A673 (cell line): ENCODE measurements at regions not wholly inside any gene's neighbourhood (a gene's known extent, or its start where the extent isn't known, plus 50 kb on each side); places are given as distances from the start of the nearest gene placed in this dataset.

Experiments
- BruUV-seq: library from RNA; stranded (reverse); fragments of 400-500 nt; replicated peaks from 2 replicates; lab custom pipeline; 2021; lab: Mats Ljungman, UMichigan
- CTCF ChIA-PET: fragments of 300-600 bp; sonication (Branson Sonifier 250); formaldehyde crosslinking; loops from one replicate; lab custom pipeline; 2022; ENCODE audit warnings: antibody characterized with exemption; lab: Charles Lee
- POLR2A ChIA-PET: fragments of 300-600 bp; sonication (Branson Sonifier 250); formaldehyde crosslinking; loops from one replicate; lab custom pipeline; 2022; ENCODE audit warnings: antibody characterized with exemption; ENCODE audit not compliant: low non-redundant PET; lab: Charles Lee
- DNase-seq: peaks from one replicate; pipeline ENCODE4 v3.0.0-alpha.2; 2015; ENCODE audit warnings: low spot score
- H3K27ac ChIP-seq: fragments of 200-600 bp; sonication (generic); 2 replicates; pipeline ENCODE4 v1.5.1; 2016; ENCODE audit warnings: mixed run types, low read depth, mild to moderate bottlenecking, mixed read lengths, antibody characterized with exemption, low read length; ENCODE audit not compliant: poor library complexity, severe bottlenecking
- H3K27me3 ChIP-seq: fragments of 200-600 bp; sonication (generic); replicated peaks from 2 replicates; pipeline ENCODE4 v1.6.1; 2017; ENCODE audit warnings: mixed run types, low read depth, mild to moderate bottlenecking, mixed read lengths, antibody characterized with exemption, low read length; ENCODE audit not compliant: insufficient read depth, poor library complexity
- H3K36me3 ChIP-seq: fragments of 200-600 bp; sonication (generic); 2 replicates; pipeline ENCODE4 v1.6.1; 2016; ENCODE audit warnings: mixed run types, mild to moderate bottlenecking, mixed read lengths, antibody characterized with exemption, low read length; ENCODE audit not compliant: insufficient read depth, poor library complexity, severe bottlenecking
- H3K4me1 ChIP-seq: fragments of 200-600 bp; sonication (generic); 2 replicates; pipeline ENCODE4 v1.6.1; 2017; ENCODE audit warnings: mixed run types, mild to moderate bottlenecking, mixed read lengths, antibody characterized with exemption, low read length; ENCODE audit not compliant: insufficient read depth, poor library complexity, severe bottlenecking
- H3K4me3 ChIP-seq: fragments of 200-600 bp; sonication (generic); 2 replicates; pipeline ENCODE4 v1.5.1; 2016; ENCODE audit warnings: low read depth, mixed run types, mild to moderate bottlenecking, mixed read lengths, low read length; ENCODE audit not compliant: poor library complexity, severe bottlenecking
- H3K9me3 ChIP-seq: fragments of 200-600 bp; sonication (generic); 2 replicates; pipeline ENCODE4 v1.6.1; 2016; ENCODE audit warnings: mixed run types, low read depth, mild to moderate bottlenecking, mixed read lengths, antibody characterized with exemption, low read length; ENCODE audit not compliant: poor library complexity, severe bottlenecking
- CTCF ChIP-seq: fragments of 300-800, 200-600 bp; sonication (generic); conservative IDR thresholded peaks from 2 replicates; pipeline ENCODE4 v1.5.1; 2017; ENCODE audit warnings: low read depth, mild to moderate bottlenecking, antibody characterized with exemption, low read length, moderate library complexity, mixed read lengths
- EZH2 ChIP-seq: fragments of 200-600 bp; sonication (generic); IDR thresholded peaks from 2 replicates; pipeline ENCODE4 v1.6.1; 2017; ENCODE audit warnings: borderline replicate concordance, low read depth, mild to moderate bottlenecking, mixed read lengths, antibody characterized with exemption, low read length; ENCODE audit not compliant: poor library complexity, severe bottlenecking
- intact Hi-C: fragments of 100-400 bp; cut with micrococcal nuclease; formaldehyde crosslinking; loops from one replicate; pipeline ENCODE4 v1.10.0; 2022; ENCODE audit not compliant: unreplicated experiment

- Histone ChIP-seq H3K9me3 (no peaks in the 10 kb centered on the region), H3K27me3 (no peaks in the 10 kb centered on the region), H3K36me3 (no peaks in the 10 kb centered on the region), H3K27ac (no peak overlapping the region), H3K4me3 (no peak overlapping the region), H3K4me1 (no peaks in the 10 kb centered on the region)
- POLR2A ChIA-PET: no interaction called here
- intact Hi-C loops: no loop called here
- DNase-seq: no peak
- BruUV-seq: no TSS peak
- CTCF ChIA-PET: no interaction called here
- TF ChIP-seq EZH2: no peak
- no peak for TF ChIP-seq CTCF
Observed at GRCh38 chr6:148074291-148074690, 268.3 kb upstream of the SASH1 start.

- Histone ChIP-seq H3K9me3 (no peaks in the 10 kb centered on the region), H3K27ac (no peak overlapping the region), H3K4me3 (no peak overlapping the region), H3K4me1 (no peaks in the 10 kb centered on the region), H3K27me3 (no peaks in the 10 kb centered on the region), H3K36me3 (no peaks in the 10 kb centered on the region)
- intact Hi-C loops: no loop called here
- POLR2A ChIA-PET: no interaction called here
- BruUV-seq: no TSS peak
- CTCF ChIA-PET: no interaction called here
- TF ChIP-seq EZH2 (no peak), CTCF (no peak)
- no peak for DNase-seq
Observed at GRCh38 chr6:148074738-148075137, 267.9 kb upstream of the SASH1 start.

DNA sequence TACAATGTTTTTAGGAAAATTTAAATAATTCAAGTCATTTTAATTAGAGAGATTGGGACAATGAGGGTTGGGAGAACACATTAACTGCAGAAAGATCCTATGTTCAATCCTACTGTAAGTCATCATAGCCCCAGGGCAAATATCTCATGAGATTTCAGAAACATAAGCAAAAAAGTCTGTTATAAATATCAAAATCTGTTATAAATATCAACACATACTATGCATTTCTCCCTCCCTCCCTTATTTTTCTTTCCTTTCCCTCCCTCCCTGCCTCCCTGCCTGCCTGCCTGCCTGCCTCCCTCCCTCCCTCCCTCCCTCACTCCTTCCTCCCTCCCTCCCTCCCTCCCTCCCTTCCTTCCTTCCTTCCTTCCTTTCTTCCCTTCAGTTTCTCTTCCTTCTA lies 267.3 kb upstream of the SASH1 start:
- no peaks in the 10 kb centered on the region for H3K4me1 ChIP-seq
- POLR2A ChIA-PET: no interaction called here
- no peak for TF ChIP-seq EZH2
- TF ChIP-seq CTCF: no peak
- H3K27me3 ChIP-seq: no peaks in the 10 kb centered on the region
- no peak overlapping the region for H3K4me3 ChIP-seq
- BruUV-seq: no TSS peak
- intact Hi-C loops: no loop called here
- no peak overlapping the region for H3K27ac ChIP-seq
- no peak for DNase-seq
- no peaks in the 10 kb centered on the region for H3K9me3 ChIP-seq
- CTCF ChIA-PET: no interaction called here
- H3K36me3 ChIP-seq: no peaks in the 10 kb centered on the region

- Histone ChIP-seq H3K9me3 (no peaks in the 10 kb centered on the region), H3K4me1 (no peaks in the 10 kb centered on the region), H3K36me3 (no peaks in the 10 kb centered on the region), H3K27ac (no peak overlapping the region), H3K4me3 (no peak overlapping the region), H3K27me3 (no peaks in the 10 kb centered on the region)
- BruUV-seq: no TSS peak
- TF ChIP-seq EZH2 (no peak), CTCF (no peak)
- CTCF ChIA-PET: no interaction called here
- no peak for DNase-seq
- POLR2A ChIA-PET: no interaction called here
- intact Hi-C loops: no loop called here
Observed at GRCh38 chr6:148076051-148076450, 266.6 kb upstream of the SASH1 start.
